ENCODE measurements at regions not wholly inside any gene's neighbourhood (a gene's known extent, or its start where the extent isn't known, plus 50 kb on each side); places are given as distances from the start of the nearest gene placed in this dataset.

- BruUV-seq (replicated peaks), result no TSS peak
Measured at GRCh38 chr3:39705351-39705900, 104.0 kb upstream of the MYRIP start.

More at GRCh38 chr3:39705351-39705900, 104.0 kb upstream of the MYRIP start:
- Histone ChIP-seq H3K56ac (ENCODE audit: extremely low read depth, insufficient read depth, low read length) (no peak overlapping the region), H3K14ac (replicated peaks; ENCODE audit: low read depth, low read length) (no peak overlapping the region), H4K5ac (ENCODE audit: low read depth, low read length) (no peak overlapping the region), H3K36me3 (ENCODE audit: control insufficient read depth, insufficient read depth, low read length) (no peaks in the 10 kb centered on the region), H2BK20ac (ENCODE audit: low read depth, low read length) (no peak overlapping the region), H2AK9ac (replicated peaks; ENCODE audit: low read depth, low read length, poor library complexity) (no peak overlapping the region), H3K18ac (ENCODE audit: low read depth, low read length) (no peak overlapping the region), H2BK120ac (ENCODE audit: low read depth, low read length) (no peak overlapping the region), H3K9ac (ENCODE audit: low read depth, low read length) (no peak overlapping the region), H3K27ac (ENCODE audit: insufficient read depth, low read length) (no peak overlapping the region), H3K4me1 (ENCODE audit: control insufficient read depth, insufficient read depth, low read length) (no peaks in the 10 kb centered on the region), H3K9me1 (ENCODE audit: insufficient read depth, low read length) (no peaks in the 10 kb centered on the region), H4K8ac (ENCODE audit: low read depth in 2 of 2, low read length in 2 of 2) (no peak overlapping the region), H2AK5ac (ENCODE audit: low read depth, low read length) (no peak overlapping the region), H3K79me1 (ENCODE audit: low read depth in 1 of 2, low read length in 2 of 2) (no peaks in the 10 kb centered on the region), H3K4ac (ENCODE audit: low read depth, low read length) (no peak overlapping the region), H2BK5ac (ENCODE audit: low read depth, low read length, poor library complexity, severe bottlenecking) (no peak overlapping the region), H3K4me2 (ENCODE audit: low read depth, low read length) (no peak overlapping the region), H3K23ac (ENCODE audit: low read depth, low read length) (no peak overlapping the region), H2BK15ac (ENCODE audit: low read depth, low read length) (no peak overlapping the region), H2AFZ (replicated peaks; ENCODE audit: low read length, poor library complexity) (no peak overlapping the region), H3K4me3 (ENCODE audit: insufficient read depth, low read depth, low read length) (no peak overlapping the region), H4K20me1 (ENCODE audit: insufficient read depth, low read length) (no peaks in the 10 kb centered on the region), H3K27me3 (ENCODE audit: control insufficient read depth, insufficient read depth, low read length) (no peaks in the 10 kb centered on the region), H3K9me3 (ENCODE audit: control insufficient read depth, insufficient read depth, low read length) (no peaks in the 10 kb centered on the region; the same call in 1 of the 2 replicates), H4K91ac (ENCODE audit: insufficient read depth, low read depth, low read length) (no peak overlapping the region)
- no peak for TF ChIP-seq ELK1 (IDR thresholded peaks at IDR 0.05; ENCODE audit: borderline replicate concordance, low read depth, low read length)
- TF ChIP-seq MAFK (IDR thresholded peaks at IDR 0.05; ENCODE audit: low read depth, low read length), result no peak
- TF ChIP-seq RFX5 (IDR thresholded peaks at IDR 0.05; ENCODE audit: low read depth, low read length), result no peak
- TF ChIP-seq, protein P1, sequence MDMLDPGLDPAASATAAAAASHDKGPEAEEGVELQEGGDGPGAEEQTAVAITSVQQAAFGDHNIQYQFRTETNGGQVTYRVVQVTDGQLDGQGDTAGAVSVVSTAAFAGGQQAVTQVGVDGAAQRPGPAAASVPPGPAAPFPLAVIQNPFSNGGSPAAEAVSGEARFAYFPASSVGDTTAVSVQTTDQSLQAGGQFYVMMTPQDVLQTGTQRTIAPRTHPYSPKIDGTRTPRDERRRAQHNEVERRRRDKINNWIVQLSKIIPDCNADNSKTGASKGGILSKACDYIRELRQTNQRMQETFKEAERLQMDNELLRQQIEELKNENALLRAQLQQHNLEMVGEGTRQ (IDR thresholded peaks at IDR 0.05; ENCODE audit: low read depth, low read length), result no peak
- no peak for TF ChIP-seq CTCF (conservative IDR thresholded peaks at IDR 0.05; ENCODE audit: low read depth, low read length)
- ChIA-PET POLR2A (ENCODE audit: unreplicated experiment) (no interaction called here), CTCF (no interaction called here)
- DNase-seq (no peak), ATAC-seq (ENCODE audit: low read depth) (no peak)
- dilution Hi-C loops (cut with HindIII; ENCODE audit: low sequenced_read_pairs, unreplicated experiment), result no loop called here
- intact Hi-C loops (cut with micrococcal nuclease), result loop anchor here (5.0 kb wide), 1 partner anchor 612 kb away; no protein-coding TSS in a partner anchor
- WGBS, 2 experiments (ENCODE audit: extremely low coverage in 2 of 2, insufficient read length in 1 of 2), result no CpG with 5 or more reads among the region's 1 CpG
- in situ Hi-C loops (cut with MboI; ENCODE audit: low sequenced_read_pairs), result no loop called here

Data from IMR-90 (cell line).